ENCODE measurements at regions not wholly inside any gene's neighbourhood (a gene's known extent, or its start where the extent isn't known, plus 50 kb on each side); places are given as distances from the start of the nearest gene placed in this dataset.
"Not testable (repeated sequence)": the region's sequence is repeated elsewhere in the genome, so short reads cannot be mapped to it uniquely, and the experiment has no call there.

- H3K27ac ChIP-seq (ENCODE audit: low read length); H3K4me1 ChIP-seq (ENCODE audit: low read length); H4K20me1 ChIP-seq (ENCODE audit: insufficient read depth, low read depth, low read length); DNase-seq; H3K9me3 ChIP-seq (ENCODE audit: low read length); H3K9me2 ChIP-seq (replicated peaks; ENCODE audit: insufficient read depth, low read length); H3K79me2 ChIP-seq (ENCODE audit: low read length); H3K4me3 ChIP-seq (ENCODE audit: low read length); H3K36me3 ChIP-seq (ENCODE audit: insufficient read depth, low read length); H3K27me3 ChIP-seq (ENCODE audit: low read length); H3K9ac ChIP-seq (ENCODE audit: low read length); H3K4me2 ChIP-seq (ENCODE audit: low read depth, low read length, poor library complexity, severe bottlenecking); H2AFZ ChIP-seq (ENCODE audit: low read length): not testable (repeated sequence)
Measured at GRCh38 chr16:33009468-33009867, 184.6 kb upstream of the TP53TG3C start.

- H3K4me2 ChIP-seq (ENCODE audit: low read depth, low read length, poor library complexity, severe bottlenecking); H3K36me3 ChIP-seq (ENCODE audit: insufficient read depth, low read length); DNase-seq; H3K9me3 ChIP-seq (ENCODE audit: low read length); H3K4me1 ChIP-seq (ENCODE audit: low read length); H3K4me3 ChIP-seq (ENCODE audit: low read length); H3K9ac ChIP-seq (ENCODE audit: low read length); H3K9me2 ChIP-seq (replicated peaks; ENCODE audit: insufficient read depth, low read length); H4K20me1 ChIP-seq (ENCODE audit: insufficient read depth, low read depth, low read length); H3K27me3 ChIP-seq (ENCODE audit: low read length); H3K27ac ChIP-seq (ENCODE audit: low read length); H2AFZ ChIP-seq (ENCODE audit: low read length); H3K79me2 ChIP-seq (ENCODE audit: low read length): not testable (repeated sequence)
Measured at GRCh38 chr16:33027121-33027520, 166.9 kb upstream of the TP53TG3C start.

- H3K4me2 ChIP-seq (ENCODE audit: low read depth, low read length, poor library complexity, severe bottlenecking); H3K9me2 ChIP-seq (replicated peaks; ENCODE audit: insufficient read depth, low read length); H3K4me3 ChIP-seq (ENCODE audit: low read length); H3K27ac ChIP-seq (ENCODE audit: low read length); H4K20me1 ChIP-seq (ENCODE audit: insufficient read depth, low read depth, low read length); H3K36me3 ChIP-seq (ENCODE audit: insufficient read depth, low read length); H3K27me3 ChIP-seq (ENCODE audit: low read length); H2AFZ ChIP-seq (ENCODE audit: low read length); H3K9ac ChIP-seq (ENCODE audit: low read length); H3K9me3 ChIP-seq (ENCODE audit: low read length); DNase-seq; H3K79me2 ChIP-seq (ENCODE audit: low read length); H3K4me1 ChIP-seq (ENCODE audit: low read length): not testable (repeated sequence)
Measured at GRCh38 chr16:33027941-33028340, 166.1 kb upstream of the TP53TG3C start.

GRCh38 chr16:33028707-33029390 is 165.2 kb upstream of the TP53TG3C start:
- H3K4me1 ChIP-seq (ENCODE audit: low read length); H3K9me2 ChIP-seq (replicated peaks; ENCODE audit: insufficient read depth, low read length); H3K27me3 ChIP-seq (ENCODE audit: low read length); H3K36me3 ChIP-seq (ENCODE audit: insufficient read depth, low read length); H3K79me2 ChIP-seq (ENCODE audit: low read length); H3K4me2 ChIP-seq (ENCODE audit: low read depth, low read length, poor library complexity, severe bottlenecking); DNase-seq; H2AFZ ChIP-seq (ENCODE audit: low read length); H3K4me3 ChIP-seq (ENCODE audit: low read length); H4K20me1 ChIP-seq (ENCODE audit: insufficient read depth, low read depth, low read length); H3K27ac ChIP-seq (ENCODE audit: low read length); H3K9ac ChIP-seq (ENCODE audit: low read length); H3K9me3 ChIP-seq (ENCODE audit: low read length): not testable (repeated sequence)

- H3K27me3 ChIP-seq (ENCODE audit: low read length); H3K27ac ChIP-seq (ENCODE audit: low read length); H3K4me1 ChIP-seq (ENCODE audit: low read length); H3K9ac ChIP-seq (ENCODE audit: low read length); H3K4me2 ChIP-seq (ENCODE audit: low read depth, low read length, poor library complexity, severe bottlenecking); H2AFZ ChIP-seq (ENCODE audit: low read length); DNase-seq; H3K9me3 ChIP-seq (ENCODE audit: low read length); H4K20me1 ChIP-seq (ENCODE audit: insufficient read depth, low read depth, low read length); H3K36me3 ChIP-seq (ENCODE audit: insufficient read depth, low read length); H3K4me3 ChIP-seq (ENCODE audit: low read length); H3K9me2 ChIP-seq (replicated peaks; ENCODE audit: insufficient read depth, low read length); H3K79me2 ChIP-seq (ENCODE audit: low read length): not testable (repeated sequence)
Measured at GRCh38 chr16:33048849-33049248, 145.2 kb upstream of the TP53TG3C start.

- H3K36me3 ChIP-seq (ENCODE audit: insufficient read depth, low read length) = no peaks in the 10 kb centered on the region
- no peak for DNase-seq
- no peak overlapping the region for H3K4me3 ChIP-seq (ENCODE audit: low read length)
- 0 out of 2 replicates have a peak, but pooled peaks cover 3% of the 10 kb centered on the region for H3K9me3 ChIP-seq (ENCODE audit: low read length)
- no peaks in the 10 kb centered on the region for H3K9me2 ChIP-seq (replicated peaks; ENCODE audit: insufficient read depth, low read length)
- no peaks in the 10 kb centered on the region for H3K4me1 ChIP-seq (ENCODE audit: low read length)
- H3K79me2 ChIP-seq (ENCODE audit: low read length) = no peaks in the 10 kb centered on the region
- H2AFZ ChIP-seq (ENCODE audit: low read length) = no peak overlapping the region
- no peak overlapping the region for H3K4me2 ChIP-seq (ENCODE audit: low read depth, low read length, poor library complexity, severe bottlenecking)
- no peaks in the 10 kb centered on the region for H3K27me3 ChIP-seq (ENCODE audit: low read length)
- no peak overlapping the region for H3K27ac ChIP-seq (ENCODE audit: low read length)
- no peak overlapping the region for H3K9ac ChIP-seq (ENCODE audit: low read length)
- H4K20me1 ChIP-seq (ENCODE audit: insufficient read depth, low read depth, low read length) = no peaks in the 10 kb centered on the region
Measured at GRCh38 chr16:33059206-33059605, 134.8 kb upstream of the TP53TG3C start.

GRCh38 chr16:33059654-33060421 is 134.2 kb upstream of the TP53TG3C start:
- H3K4me1 ChIP-seq (ENCODE audit: low read length); H3K4me2 ChIP-seq (ENCODE audit: low read depth, low read length, poor library complexity, severe bottlenecking); H3K79me2 ChIP-seq (ENCODE audit: low read length); H4K20me1 ChIP-seq (ENCODE audit: insufficient read depth, low read depth, low read length); H3K27me3 ChIP-seq (ENCODE audit: low read length); H2AFZ ChIP-seq (ENCODE audit: low read length); H3K9me3 ChIP-seq (ENCODE audit: low read length); H3K4me3 ChIP-seq (ENCODE audit: low read length); H3K9me2 ChIP-seq (replicated peaks; ENCODE audit: insufficient read depth, low read length); H3K9ac ChIP-seq (ENCODE audit: low read length); H3K27ac ChIP-seq (ENCODE audit: low read length); H3K36me3 ChIP-seq (ENCODE audit: insufficient read depth, low read length): not testable (repeated sequence)
- peak; percentile 27 for DNase-seq

- H3K4me3 ChIP-seq (ENCODE audit: low read length); H2AFZ ChIP-seq (ENCODE audit: low read length); H3K27ac ChIP-seq (ENCODE audit: low read length); H3K9ac ChIP-seq (ENCODE audit: low read length); H3K36me3 ChIP-seq (ENCODE audit: insufficient read depth, low read length); H3K27me3 ChIP-seq (ENCODE audit: low read length); H3K4me1 ChIP-seq (ENCODE audit: low read length); H3K79me2 ChIP-seq (ENCODE audit: low read length); H3K9me2 ChIP-seq (replicated peaks; ENCODE audit: insufficient read depth, low read length); H3K4me2 ChIP-seq (ENCODE audit: low read depth, low read length, poor library complexity, severe bottlenecking); H3K9me3 ChIP-seq (ENCODE audit: low read length); H4K20me1 ChIP-seq (ENCODE audit: insufficient read depth, low read depth, low read length); DNase-seq: not testable (repeated sequence)
Measured at GRCh38 chr16:33062763-33063162, 131.3 kb upstream of the TP53TG3C start.

Data from Karpas-422 (cell line).